GM21723 (cell line): ENCODE measurements at regions not wholly inside any gene's neighbourhood (a gene's known extent, or its start where the extent isn't known, plus 50 kb on each side); places are given as distances from the start of the nearest gene placed in this dataset.

ENCODE experiments used
- ATAC-seq: cut with Tn5 transposase; IDR thresholded peaks from one replicate; pipeline ENCODE4 v1.9.1; 2021; ENCODE audit warnings: mild to moderate bottlenecking, moderate library complexity; ENCODE audit not compliant: unreplicated experiment

DNA sequence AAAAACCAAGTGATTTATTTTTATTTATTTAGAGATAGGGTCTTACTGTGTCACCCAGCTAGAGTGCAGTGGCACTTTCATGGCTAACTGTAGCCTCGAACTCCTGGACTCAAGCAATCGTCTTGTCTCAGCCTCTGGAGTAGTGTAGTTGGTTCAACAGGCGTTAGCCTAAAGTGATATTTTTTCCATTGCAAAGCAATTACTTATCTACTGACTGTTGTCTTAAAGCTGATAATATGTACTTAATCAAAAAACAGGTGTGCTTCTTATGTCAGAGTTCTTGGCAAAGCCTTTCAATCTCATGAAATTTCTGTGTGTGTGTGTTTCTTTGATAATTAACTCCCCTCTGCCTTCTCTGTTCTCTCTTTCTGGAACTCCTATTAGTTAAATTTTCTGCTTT is 62.4 kb upstream of the DUSP10 start:
- no peak for ATAC-seq

DNA sequence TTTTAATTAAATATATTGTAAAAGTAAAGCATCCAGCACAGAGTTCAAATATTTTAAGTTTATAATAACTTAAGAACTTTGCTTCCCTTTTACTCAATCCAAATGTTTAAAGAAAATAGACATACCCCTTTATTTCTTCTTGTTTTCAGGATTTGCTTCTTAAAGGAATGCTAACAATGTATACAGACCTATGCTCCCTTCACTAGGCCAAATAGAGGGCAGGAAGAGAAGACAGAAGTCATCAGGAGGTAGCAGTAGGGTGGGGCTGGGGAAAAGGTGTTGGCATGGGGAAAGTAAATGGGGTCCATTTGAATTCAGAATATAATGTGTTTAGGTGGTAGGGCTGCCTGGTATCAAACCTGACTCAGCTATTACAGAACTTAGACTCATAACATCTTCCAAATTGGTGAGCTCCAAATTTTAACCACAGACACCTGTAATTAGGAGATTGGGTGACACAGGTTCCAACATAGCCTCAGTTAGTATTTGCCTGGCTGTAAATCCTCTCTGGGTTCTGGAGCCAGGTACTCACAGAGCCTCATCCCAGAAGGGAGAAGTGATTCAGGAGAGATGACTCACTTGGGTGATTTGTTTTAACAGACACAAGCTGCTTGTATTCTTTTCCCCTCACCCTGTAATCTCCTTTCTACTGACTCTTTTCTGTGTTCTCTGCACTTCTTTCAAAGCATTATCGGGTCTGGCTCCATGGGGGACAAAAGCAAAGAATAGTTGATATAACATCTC is 60.1 kb upstream of the DUSP10 start:
- ATAC-seq, result no peak

DNA sequence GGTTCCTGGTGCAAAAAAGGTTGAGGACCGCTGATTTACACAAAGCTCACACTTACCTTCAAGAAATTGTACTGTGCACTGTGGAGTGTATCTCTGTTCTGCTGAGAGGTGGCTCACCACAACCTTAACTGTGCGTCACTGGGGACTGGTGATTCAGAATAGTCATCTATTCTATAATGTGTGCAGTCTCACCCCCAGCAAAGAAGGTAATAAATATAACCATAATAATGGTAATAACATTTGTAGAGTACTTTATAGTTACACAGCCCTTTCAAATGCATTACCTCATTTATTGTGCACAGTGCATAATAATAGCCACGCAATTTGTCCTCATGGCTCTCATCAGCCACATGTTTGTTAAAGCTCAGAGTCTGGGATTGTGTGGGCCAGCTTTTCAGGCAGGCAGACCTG is 59.4 kb upstream of the DUSP10 start:
- no peak for ATAC-seq

DNA sequence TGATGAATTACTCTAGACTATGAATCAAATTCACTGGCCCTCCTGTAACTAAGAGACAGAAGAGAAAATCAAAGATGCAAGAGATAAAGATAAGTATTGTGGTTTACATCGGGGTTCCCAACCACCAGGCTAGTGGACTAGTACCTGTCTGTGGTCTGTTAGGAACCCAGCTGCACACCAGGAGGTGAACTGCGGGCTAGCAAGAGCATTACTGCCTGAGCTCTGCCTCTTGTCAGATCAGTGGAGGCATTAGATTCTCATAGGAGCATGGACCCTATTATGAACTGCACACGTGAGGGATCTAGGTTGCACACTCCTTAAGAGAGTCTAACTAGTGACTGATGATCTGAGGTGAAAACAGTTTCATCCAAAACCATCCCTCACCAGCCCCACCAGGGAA is 58.9 kb upstream of the DUSP10 start:
- no peak for ATAC-seq

DNA sequence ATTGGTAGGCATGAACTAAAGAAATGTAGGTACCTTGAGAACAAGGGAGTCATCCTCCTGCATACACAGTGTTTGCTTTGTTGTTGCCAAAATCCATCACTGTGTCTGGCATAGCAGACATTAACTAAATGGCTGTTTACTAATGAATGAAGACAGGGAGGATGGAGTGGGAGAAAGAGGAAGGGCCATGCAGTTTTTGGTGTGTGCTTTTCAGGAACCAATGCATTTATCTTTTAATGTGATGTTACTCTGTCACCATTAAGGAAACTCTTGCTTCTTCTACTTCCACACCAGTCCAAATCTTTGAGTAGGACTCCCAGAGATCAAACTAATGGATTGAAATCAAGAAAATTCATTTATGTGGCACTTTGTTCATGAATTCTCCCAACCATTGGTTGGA is 55.6 kb upstream of the DUSP10 start:
- no peak for ATAC-seq

DNA sequence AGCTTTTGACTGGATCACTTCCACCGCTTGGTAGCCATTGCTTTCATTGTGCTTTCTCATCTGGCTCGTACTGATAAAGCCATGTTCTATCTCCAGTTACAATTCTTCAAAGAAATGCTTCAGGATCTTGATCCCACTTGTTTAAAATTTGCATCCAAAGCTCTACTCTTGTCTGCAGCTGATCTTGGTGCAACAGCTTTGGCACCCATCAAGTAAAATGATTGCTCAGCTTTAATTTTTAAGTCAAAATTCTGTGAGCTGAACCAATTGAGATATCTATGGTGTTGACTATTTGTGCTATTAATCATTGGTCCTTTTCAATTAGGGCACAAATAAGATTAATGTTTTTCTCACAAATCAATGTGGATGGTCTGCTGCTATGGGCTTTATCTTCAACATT is 54.8 kb upstream of the DUSP10 start:
- no peak for ATAC-seq

DNA sequence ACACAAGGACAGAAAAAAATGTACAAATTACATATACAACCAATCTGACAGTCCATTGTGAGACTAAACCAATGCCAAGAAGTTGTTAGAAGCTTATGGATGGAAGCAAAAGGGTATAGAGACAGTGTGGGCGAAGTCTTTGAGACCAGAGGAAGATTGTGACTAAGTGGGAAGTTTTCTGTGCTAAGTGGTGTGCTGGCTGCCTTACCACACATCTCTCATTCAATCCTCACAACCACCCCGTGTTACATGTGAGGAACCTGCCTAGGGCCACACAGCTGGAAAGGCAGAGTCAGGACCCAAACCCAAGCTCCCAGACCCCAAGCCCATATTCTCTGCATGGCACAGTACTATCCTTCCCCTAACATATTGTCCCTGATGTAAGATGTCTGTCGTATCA is 53.5 kb upstream of the DUSP10 start:
- no peak for ATAC-seq

DNA sequence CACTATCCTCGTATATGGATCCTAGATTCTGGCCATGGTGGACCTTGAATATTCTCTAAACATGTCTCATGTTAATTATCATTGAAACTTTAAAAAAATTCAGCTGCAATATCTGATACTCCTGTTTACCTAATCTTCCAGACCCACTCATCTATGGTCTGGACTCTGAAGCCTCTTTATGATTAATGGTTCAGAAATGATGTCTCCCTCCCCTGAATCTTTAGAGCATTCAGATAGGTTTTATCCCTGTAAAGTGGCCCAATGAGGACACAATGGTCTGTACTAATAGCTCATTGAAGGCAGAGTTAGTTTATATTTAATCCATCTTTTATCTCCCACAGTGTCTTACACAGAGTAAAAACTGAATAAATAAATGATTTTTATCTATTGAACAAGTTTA is 53.0 kb upstream of the DUSP10 start:
- ATAC-seq, result no peak

DNA sequence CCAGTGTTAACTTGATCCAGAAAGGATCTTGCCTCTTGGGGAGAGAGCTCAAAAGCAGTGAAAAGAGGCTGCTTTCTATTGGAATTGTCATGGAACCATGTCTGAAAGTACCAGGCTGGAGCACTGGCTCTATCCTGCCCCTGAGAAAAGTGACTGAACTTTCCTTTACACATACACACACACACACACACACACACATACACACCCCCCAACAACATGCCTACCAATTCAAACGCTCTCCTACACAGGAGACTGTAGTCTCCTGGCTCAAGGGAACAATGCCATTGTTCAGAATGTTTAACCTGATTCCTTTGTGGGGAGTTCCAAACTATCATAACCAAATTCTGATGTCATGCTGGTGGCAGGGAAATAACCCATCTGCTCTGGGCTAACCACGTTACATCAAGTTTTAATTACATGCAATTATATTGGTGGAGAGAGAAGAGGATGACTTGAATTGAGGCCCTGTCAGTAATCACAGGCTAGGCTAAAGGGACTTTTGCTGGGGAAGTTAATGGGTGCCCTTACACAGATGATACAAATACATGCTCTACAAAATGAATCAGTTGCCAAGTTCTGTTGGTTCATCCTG is 52.3 kb upstream of the DUSP10 start:
- ATAC-seq, result peak; percentile 60

DNA sequence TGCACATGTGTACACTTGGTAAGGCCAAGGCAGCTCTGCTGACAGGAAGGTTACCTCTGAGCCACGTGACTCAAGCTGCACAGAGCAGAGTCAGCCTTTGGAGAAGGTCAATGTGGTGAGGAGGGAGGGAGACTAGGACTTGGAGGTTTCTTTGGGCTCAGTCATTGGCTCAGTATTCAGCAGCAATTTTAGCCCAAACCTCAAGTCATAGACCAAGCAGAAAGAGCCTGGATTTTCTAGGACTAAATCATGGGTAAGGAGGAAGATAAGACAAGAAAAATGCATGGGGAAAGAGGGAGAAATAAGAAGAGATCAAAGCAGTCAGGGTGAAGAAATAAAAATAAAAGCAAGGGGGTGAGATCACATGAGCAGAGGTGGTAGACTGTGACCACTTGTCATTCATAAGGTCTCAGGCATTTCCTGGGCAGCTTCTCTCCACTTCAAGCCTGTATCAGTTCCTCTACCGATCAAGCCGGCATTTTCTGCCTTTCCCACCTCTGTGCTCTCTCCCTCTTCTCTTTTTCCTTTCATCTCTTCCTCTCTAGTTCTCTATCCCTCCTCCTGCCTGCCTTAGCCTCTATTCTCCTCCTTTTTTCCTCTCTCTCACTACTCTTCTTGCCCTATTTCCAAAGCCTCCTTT is 51.7 kb upstream of the DUSP10 start:
- ATAC-seq, result peak; percentile 87

DNA sequence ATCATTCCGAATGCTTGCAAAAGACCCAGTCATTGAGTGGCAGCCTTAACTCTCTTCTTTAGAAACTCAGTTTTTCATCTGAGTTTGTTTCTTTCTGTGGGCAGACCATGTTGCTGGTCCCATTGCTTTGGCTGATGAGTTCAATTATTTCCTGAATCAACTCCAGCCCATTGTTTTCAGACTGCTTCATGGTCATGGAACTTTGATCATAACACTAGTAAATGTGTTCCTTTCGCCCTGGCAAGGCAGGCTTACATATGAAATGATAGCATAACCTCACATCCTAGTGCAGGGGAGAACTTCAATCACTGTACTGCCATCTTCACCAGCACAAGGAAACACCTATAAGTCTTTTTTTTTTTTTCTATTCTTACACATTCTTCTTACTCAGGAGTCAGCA is 50.0 kb upstream of the DUSP10 start:
- ATAC-seq, result no peak
